ENCODE measurements at regions not wholly inside any gene's neighbourhood (a gene's known extent, or its start where the extent isn't known, plus 50 kb on each side); places are given as distances from the start of the nearest gene placed in this dataset.

GRCh38 chr21:28252928-28253327, 739.7 kb downstream of the LTN1 start:
- no peak for TF ChIP-seq EZH2 (IDR thresholded peaks at IDR 0.05; ENCODE audit: borderline replicate concordance, low read depth, low read length, severe bottlenecking)
- TF ChIP-seq POLR2A (IDR thresholded peaks at IDR 0.05; ENCODE audit: low read depth, low read length) = no peak
